ENCODE measurements at regions not wholly inside any gene's neighbourhood (a gene's known extent, or its start where the extent isn't known, plus 50 kb on each side); places are given as distances from the start of the nearest gene placed in this dataset.
"Not testable (repeated sequence)": the region's sequence is repeated elsewhere in the genome, so short reads cannot be mapped to it uniquely, and the experiment has no call there.

DNA sequence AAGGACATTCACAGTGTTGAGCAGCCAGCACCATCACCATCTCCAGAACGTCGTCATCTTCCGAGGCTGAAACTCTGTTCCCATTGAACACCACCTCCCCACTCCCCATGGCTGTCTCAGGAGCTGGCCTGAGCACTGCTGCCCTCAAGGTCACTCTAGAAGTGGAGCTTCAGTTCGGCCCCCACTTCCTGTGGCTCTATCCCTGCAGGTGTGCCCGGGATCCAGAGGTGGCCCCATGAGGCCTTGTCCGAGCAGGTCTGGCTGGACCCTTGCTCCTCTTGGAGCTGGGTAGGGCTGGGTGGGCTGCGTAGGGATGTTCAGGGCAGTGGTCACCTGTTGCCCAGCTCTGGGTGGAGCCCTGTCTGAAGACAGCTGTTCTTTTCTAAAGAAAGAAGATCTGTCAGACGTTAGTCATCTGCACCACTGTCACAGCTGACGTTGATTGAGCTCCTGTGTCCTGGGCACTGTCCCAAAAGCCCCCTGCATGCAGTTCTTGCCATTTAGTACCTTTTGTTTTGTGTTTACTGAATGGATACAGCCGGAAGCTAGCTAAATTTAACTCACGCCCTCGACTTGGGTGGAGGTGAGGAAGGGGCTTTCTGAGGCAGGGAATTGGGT is 75.5 kb upstream of the CLDN5 start:
- DNase-seq (ENCODE audit: low read depth) = no peak
- H3K4me3 ChIP-seq (ENCODE audit: low read length) = no peak overlapping the region
- TF ChIP-seq, protein P1, sequence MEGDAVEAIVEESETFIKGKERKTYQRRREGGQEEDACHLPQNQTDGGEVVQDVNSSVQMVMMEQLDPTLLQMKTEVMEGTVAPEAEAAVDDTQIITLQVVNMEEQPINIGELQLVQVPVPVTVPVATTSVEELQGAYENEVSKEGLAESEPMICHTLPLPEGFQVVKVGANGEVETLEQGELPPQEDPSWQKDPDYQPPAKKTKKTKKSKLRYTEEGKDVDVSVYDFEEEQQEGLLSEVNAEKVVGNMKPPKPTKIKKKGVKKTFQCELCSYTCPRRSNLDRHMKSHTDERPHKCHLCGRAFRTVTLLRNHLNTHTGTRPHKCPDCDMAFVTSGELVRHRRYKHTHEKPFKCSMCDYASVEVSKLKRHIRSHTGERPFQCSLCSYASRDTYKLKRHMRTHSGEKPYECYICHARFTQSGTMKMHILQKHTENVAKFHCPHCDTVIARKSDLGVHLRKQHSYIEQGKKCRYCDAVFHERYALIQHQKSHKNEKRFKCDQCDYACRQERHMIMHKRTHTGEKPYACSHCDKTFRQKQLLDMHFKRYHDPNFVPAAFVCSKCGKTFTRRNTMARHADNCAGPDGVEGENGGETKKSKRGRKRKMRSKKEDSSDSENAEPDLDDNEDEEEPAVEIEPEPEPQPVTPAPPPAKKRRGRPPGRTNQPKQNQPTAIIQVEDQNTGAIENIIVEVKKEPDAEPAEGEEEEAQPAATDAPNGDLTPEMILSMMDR (IDR thresholded peaks at IDR 0.05; ENCODE audit: insufficient read depth, low read depth, low read length, missing control alignments) = no peak

DNA sequence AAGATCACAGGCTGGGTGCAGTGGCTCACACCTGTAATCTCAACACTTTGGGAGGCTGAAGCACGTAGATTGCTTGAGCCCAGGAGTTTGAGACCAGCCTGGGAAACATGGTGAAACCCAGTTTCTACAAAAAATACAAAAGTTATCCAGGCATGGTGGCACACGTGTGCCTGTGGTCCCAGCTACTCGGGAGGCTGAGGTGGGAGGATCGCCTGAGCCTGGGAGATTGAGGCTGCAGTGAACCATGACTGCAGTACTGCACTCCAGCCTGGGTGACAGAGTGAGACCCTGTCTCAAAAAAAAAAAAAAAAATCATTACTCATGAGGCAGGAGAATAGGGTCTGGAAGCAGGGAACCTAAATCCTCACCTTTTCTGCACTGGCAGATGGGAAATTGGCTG is 79.1 kb upstream of the CLDN5 start:
- DNase-seq (ENCODE audit: low read depth); H3K4me3 ChIP-seq (ENCODE audit: low read length): not testable (repeated sequence)

DNA sequence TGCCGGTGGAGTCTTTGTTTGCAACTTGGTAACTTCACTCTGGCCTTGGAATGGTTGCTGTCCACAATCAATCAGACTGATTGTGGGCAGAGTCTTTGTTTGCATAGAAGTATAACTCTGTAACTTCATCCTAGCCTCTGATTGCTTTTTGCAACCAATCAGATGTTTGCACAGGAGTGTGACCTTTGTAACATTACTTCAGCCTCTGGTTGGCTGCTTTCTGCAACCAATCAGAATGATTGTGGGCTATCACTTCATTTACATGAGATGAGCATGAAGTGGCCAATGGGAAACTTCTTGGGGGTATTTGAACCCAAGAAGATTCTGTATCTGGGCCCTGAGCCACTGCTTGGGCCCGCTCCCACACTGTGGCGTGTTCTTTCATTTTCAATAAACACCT is 79.6 kb upstream of the CLDN5 start:
- TF ChIP-seq, protein P1 (IDR thresholded peaks at IDR 0.05; ENCODE audit: insufficient read depth, low read depth, low read length, missing control alignments) = no peak
- DNase-seq (ENCODE audit: low read depth) = no peak

DNA sequence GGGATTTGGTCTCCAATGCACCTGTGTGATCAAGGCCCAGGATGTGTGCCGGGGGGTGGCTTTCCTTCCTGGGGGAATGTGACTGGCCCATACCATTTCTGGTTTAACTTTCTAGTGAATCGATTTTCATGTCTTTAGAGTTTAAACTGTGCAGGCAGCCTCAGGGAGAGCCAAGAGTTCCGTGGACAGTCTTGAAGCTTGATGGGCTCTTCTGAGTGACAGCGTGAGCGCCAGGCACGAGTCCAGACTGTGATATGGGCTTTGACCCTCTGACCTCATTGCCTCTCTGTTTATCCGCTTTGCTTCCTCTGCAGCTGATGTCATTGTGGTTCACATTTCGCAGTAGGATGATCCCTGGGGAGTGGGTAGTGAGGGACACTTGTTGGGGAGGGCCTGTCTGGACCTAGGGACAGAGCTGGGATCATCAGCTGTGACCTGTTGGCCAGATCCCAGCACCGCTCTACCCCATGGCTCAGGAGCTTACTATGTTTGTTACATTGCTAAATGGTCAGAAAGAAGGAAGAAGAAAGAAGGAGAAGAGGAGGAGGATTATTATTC is 80.6 kb upstream of the CLDN5 start:
- DNase-seq (ENCODE audit: low read depth) = no peak
- no peak overlapping the region for H3K4me3 ChIP-seq (ENCODE audit: low read length)
- TF ChIP-seq, protein P1 (IDR thresholded peaks at IDR 0.05; ENCODE audit: insufficient read depth, low read depth, low read length, missing control alignments) = no peak

More for the DNA sequence above, 79.6 kb upstream of the CLDN5 start:
- H3K4me3 ChIP-seq (ENCODE audit: low read length) = no peak overlapping the region

DNA sequence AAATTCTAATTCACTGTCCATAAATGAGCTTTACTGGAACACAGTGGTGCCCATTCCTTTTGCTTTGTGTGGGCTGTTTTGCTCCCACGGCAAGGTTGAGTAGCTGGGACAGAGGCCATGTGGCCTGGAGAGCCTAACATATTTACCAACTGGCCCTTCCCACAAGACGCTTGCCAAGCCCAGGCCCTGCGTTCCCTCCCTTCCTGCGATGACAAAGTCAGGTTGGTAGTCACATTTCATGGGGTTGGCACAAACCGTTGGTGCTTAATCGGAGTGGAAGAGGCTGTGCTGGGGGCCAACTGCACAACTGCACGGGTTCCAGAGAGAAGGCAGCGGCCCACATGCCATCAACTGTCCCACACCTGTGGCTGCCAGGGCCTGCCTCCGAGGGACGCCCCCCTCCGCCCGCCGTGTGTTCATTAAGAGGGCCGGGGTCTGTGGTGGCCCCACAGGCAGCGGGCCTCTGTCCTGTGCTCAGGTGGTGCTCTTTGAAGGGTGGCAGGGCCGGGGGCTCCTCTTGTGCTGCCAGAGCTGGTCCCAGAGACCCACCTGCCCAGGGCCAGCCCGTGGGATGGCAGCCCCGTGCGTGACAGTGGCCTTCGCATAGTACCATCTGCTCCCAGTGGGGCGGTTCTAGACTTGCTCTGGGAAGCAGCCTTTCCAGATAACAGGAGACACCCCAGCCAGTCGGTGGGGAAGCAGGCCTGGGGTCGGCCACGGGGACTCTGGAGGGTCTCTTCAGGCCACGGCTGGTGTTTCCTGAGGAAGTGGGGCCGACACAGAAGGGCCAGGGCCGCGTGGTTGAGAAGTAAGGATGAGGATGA is 81.5 kb upstream of the CLDN5 start:
- no peak overlapping the region for H3K4me3 ChIP-seq (ENCODE audit: low read length)
- TF ChIP-seq, protein P1 (IDR thresholded peaks at IDR 0.05; ENCODE audit: insufficient read depth, low read depth, low read length, missing control alignments) = no peak
- DNase-seq (ENCODE audit: low read depth) = peak; percentile 7

DNA sequence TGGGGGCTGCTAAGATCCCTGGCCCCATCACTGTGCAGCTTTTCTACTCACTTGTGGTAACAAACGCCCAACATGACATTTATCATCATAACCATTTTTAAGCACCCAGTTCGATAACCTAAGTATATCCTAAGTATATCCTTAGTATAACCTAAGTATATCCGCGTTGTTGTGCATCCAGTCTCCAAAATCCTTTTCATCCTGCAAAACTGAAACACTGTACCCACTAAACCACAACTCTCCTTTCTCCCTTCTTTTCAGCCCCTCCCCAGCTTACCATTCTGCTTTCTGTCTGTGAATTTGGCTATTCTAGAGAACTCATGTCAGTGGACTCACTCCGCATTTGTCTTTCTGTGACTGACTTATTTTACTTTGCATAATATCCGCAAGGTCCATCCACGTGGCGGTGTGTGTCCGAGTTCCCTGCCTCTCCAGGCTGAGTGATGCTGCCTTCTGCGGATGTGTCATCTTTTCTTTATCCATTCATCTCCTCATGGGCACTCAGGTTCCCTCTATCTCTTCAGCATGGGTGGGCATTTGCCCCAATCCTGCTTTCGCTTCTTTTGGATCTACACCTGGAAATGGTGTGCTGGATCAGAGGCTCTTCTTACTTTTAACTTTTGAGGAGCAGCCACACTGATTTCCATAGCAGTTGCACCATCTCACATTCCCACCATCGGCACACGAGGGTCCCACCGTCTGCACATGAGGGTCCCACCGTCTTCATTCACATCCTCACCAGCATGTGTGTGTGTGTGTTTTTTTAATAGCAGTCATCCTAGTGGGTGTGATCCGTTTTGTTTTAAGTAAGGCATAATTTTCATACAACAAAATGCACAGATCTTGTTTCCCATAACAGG is 82.4 kb upstream of the CLDN5 start:
- TF ChIP-seq, protein P1 (IDR thresholded peaks at IDR 0.05; ENCODE audit: insufficient read depth, low read depth, low read length, missing control alignments) = no peak
- no peak for DNase-seq (ENCODE audit: low read depth)

More for the DNA sequence above, 82.4 kb upstream of the CLDN5 start:
- no peak overlapping the region for H3K4me3 ChIP-seq (ENCODE audit: low read length)
